Endothelial cell of umbilical vein (primary cell): ENCODE measurements at regions not wholly inside any gene's neighbourhood (a gene's known extent, or its start where the extent isn't known, plus 50 kb on each side); places are given as distances from the start of the nearest gene placed in this dataset.

Experiments
- BruUV-seq: library from RNA; stranded (reverse); fragments of 400-500 nt; replicated peaks from 2 replicates; lab custom pipeline; 2021; lab: Mats Ljungman, UMichigan
- CTCF ChIA-PET: fragments of 300-600, 350-600 bp; sonication (Branson Sonifier 250); formaldehyde crosslinking; loops from one replicate; lab custom pipeline; 2021; ENCODE audit warnings: antibody characterized with exemption, inconsistent platforms; lab: Charles Lee
- POLR2A ChIA-PET: fragments of 300-600, 350-600 bp; sonication (Branson Sonifier 250); formaldehyde crosslinking; loops from one replicate; lab custom pipeline; 2021; ENCODE audit warnings: antibody characterized with exemption, inconsistent platforms; lab: Charles Lee
- DNase-seq: peaks from one replicate; pipeline ENCODE4 v3.0.0-alpha.2; 2011; ENCODE audit warnings: low read depth, low spot score
- FAIRE-seq: peaks from 2 replicates; lab custom pipeline; 2011; peaks lifted over from hg19 to GRCh38; lab: Jason Lieb, UNC
- H2AFZ ChIP-seq: 2 replicates; pipeline ENCODE4 v1.6.0; 2012; ENCODE audit warnings: low read depth, low read length, control low read depth, inconsistent platforms
- H3K27ac ChIP-seq: 2 replicates; pipeline ENCODE4 v1.5.1; 2011; ENCODE audit warnings: low read depth, mild to moderate bottlenecking, control low read depth, low read length, moderate library complexity; ENCODE audit not compliant: insufficient read depth
- H3K27me3 ChIP-seq, 2 experiments: 2 replicates each; pipeline versions ENCODE4 v1.6.0 to v1.6.1; 2011; ENCODE audit warnings: low read length in 2 of 2, mixed read lengths in 1 of 2; ENCODE audit not compliant: control insufficient read depth in 2 of 2, insufficient read depth in 2 of 2
- H3K36me3 ChIP-seq, 2 experiments: 2 replicates in 1 of 2; 3 replicates in 1 of 2; pipeline ENCODE4 v1.5.1; 2011; ENCODE audit warnings: low read length in 2 of 2, mild to moderate bottlenecking in 1 of 2, moderate library complexity in 1 of 2; ENCODE audit not compliant: control insufficient read depth in 2 of 2, insufficient read depth in 2 of 2; ENCODE audit errors: extremely low read depth in 1 of 2
- H3K4me1 ChIP-seq: 3 replicates; pipeline ENCODE4 v1.5.1; 2011; ENCODE audit warnings: mild to moderate bottlenecking, low read length; ENCODE audit not compliant: control insufficient read depth, insufficient read depth; ENCODE audit errors: extremely low read depth
- H3K4me2 ChIP-seq: 2 replicates; pipeline ENCODE4 v1.6.1; 2011; ENCODE audit warnings: low read length, control low read depth, mixed read lengths; ENCODE audit not compliant: insufficient read depth
- H3K4me3 ChIP-seq, 3 experiments: fragments of 200-600 bp in 1 of 3; sonication (generic), shearing (Covaris generic) in 1 of 3; replicated peaks in 1 of 3; 2 replicates each; pipeline ENCODE4 v1.5.1; 2011 to 2016; ENCODE audit warnings: control low read depth in 3 of 3, low read length in 3 of 3, mild to moderate bottlenecking in 2 of 3, inconsistent platforms in 1 of 3, low read depth in 1 of 3, moderate library complexity in 1 of 3; ENCODE audit not compliant: insufficient read depth in 1 of 3
- H3K79me2 ChIP-seq: 2 replicates; pipeline ENCODE4 v1.6.0; 2012; ENCODE audit warnings: low read length, inconsistent platforms; ENCODE audit not compliant: control insufficient read depth, insufficient read depth
- H3K9ac ChIP-seq: replicated peaks from 2 replicates; pipeline ENCODE3; 2011; ENCODE audit warnings: low read length, control low read depth; ENCODE audit not compliant: insufficient read depth; ENCODE audit errors: extremely low read depth
- H3K9me1 ChIP-seq: replicated peaks from 3 replicates; pipeline ENCODE4 v1.6.0; 2011; ENCODE audit warnings: mild to moderate bottlenecking, low read length; ENCODE audit not compliant: control insufficient read depth, insufficient read depth; ENCODE audit errors: extremely low read depth
- H3K9me3 ChIP-seq: replicated peaks from 2 replicates; pipeline ENCODE4 v1.5.1; 2012; ENCODE audit warnings: low read length, inconsistent platforms; ENCODE audit not compliant: control insufficient read depth, insufficient read depth
- H4K20me1 ChIP-seq: replicated peaks from 2 replicates; pipeline ENCODE3; 2011; ENCODE audit warnings: mild to moderate bottlenecking, low read length; ENCODE audit not compliant: control insufficient read depth, insufficient read depth; ENCODE audit errors: extremely low read depth
- CTCF ChIP-seq, 2 donors: IDR thresholded peaks; 1 replicate in 1 of 2; 2 replicates in 1 of 2; pipeline ENCODE4 v1.5.1; 2011; ENCODE audit warnings: low read length in 2 of 2, mild to moderate bottlenecking in 2 of 2, moderate library complexity in 2 of 2, control low read depth in 1 of 2, inconsistent platforms in 1 of 2, low read depth in 1 of 2; ENCODE audit not compliant: insufficient read depth in 1 of 2; ENCODE audit errors: extremely low read depth in 1 of 2
- EZH2 ChIP-seq: IDR thresholded peaks from 2 replicates; pipeline ENCODE4 v1.6.1; 2012; ENCODE audit warnings: borderline replicate concordance, low read depth, mild to moderate bottlenecking, moderate library complexity, low read length, inconsistent platforms; ENCODE audit not compliant: severe bottlenecking
- FOS ChIP-seq: IDR thresholded peaks from 2 replicates; pipeline ENCODE4 v1.6.1; 2011; ENCODE audit warnings: mild to moderate bottlenecking, low read length, moderate library complexity, borderline replicate concordance; ENCODE audit not compliant: insufficient read depth
- GATA2 ChIP-seq: IDR thresholded peaks from 2 replicates; pipeline ENCODE4 v1.7.0; 2011; ENCODE audit warnings: low read depth, mild to moderate bottlenecking, moderate library complexity, mixed read lengths, low read length; ENCODE audit not compliant: insufficient read length, insufficient read depth
- JUN ChIP-seq: IDR thresholded peaks from 2 replicates; pipeline ENCODE4 v1.6.1; 2011; ENCODE audit warnings: borderline replicate concordance, low read depth; ENCODE audit not compliant: insufficient read length, insufficient read depth
- MAX ChIP-seq: IDR thresholded peaks from 2 replicates; pipeline ENCODE4 v1.6.1; 2011; ENCODE audit not compliant: insufficient read depth, insufficient read length
- MYC ChIP-seq: IDR thresholded peaks from one replicate; pipeline ENCODE4 v1.6.1; 2011; ENCODE audit warnings: mild to moderate bottlenecking, low read depth, low read length
- POLR2A ChIP-seq: IDR thresholded peaks from 2 replicates; pipeline ENCODE4 v1.6.1; 2012; ENCODE audit warnings: low read depth, mild to moderate bottlenecking, control low read depth, low read length
- POLR2AphosphoS5 ChIP-seq: IDR thresholded peaks from 2 replicates; pipeline ENCODE4 v1.6.1; 2012; ENCODE audit warnings: low read depth, mild to moderate bottlenecking, control low read depth, low read length, moderate library complexity; ENCODE audit not compliant: insufficient read depth
- dilution Hi-C: fragments of 300-500 bp; cut with MboI; formaldehyde crosslinking; loops from one replicate; pipeline ENCODE4 v1.15.0; 2019; ENCODE audit warnings: low sequenced_read_pairs; ENCODE audit not compliant: extremely low pct_ligation_motif_present
- intact Hi-C: fragments of 100-400 bp; cut with micrococcal nuclease; formaldehyde crosslinking; loops from one replicate; pipeline ENCODE4 v1.10.0; 2022

GRCh38 chr5:79183617-79184016 is 52.3 kb upstream of the JMY start:
- CTCF ChIA-PET = no interaction called here
- H4K20me1 ChIP-seq = no peaks in the 10 kb centered on the region
- no TSS peak for BruUV-seq

More at GRCh38 chr5:79183617-79184016, 52.3 kb upstream of the JMY start:
- H3K9me3 ChIP-seq = no peaks in the 10 kb centered on the region
- H3K27ac ChIP-seq = no peak overlapping the region
- H3K9ac ChIP-seq = no peak overlapping the region
- no peak overlapping the region for H3K4me2 ChIP-seq
- FAIRE-seq (no peak), DNase-seq (no peak)
- no peak overlapping the region for H3K4me3 ChIP-seq
- no peak for TF ChIP-seq POLR2A
- no peak for TF ChIP-seq POLR2AphosphoS5
- no peak for TF ChIP-seq FOS
- TF ChIP-seq MYC = no peak
- TF ChIP-seq EZH2 = no peak
- no peak for TF ChIP-seq JUN
- TF ChIP-seq GATA2 = no peak
- no peak for TF ChIP-seq CTCF (IDR thresholded peaks at IDR 0.05; ENCODE audit: extremely low read depth in 1 of 2, insufficient read depth in 1 of 2, low read depth in 1 of 2, low read length in 2 of 2)
- TF ChIP-seq MAX = no peak
- no peaks in the 10 kb centered on the region for H3K79me2 ChIP-seq
- H3K9me1 ChIP-seq = no peaks in the 10 kb centered on the region
- H2AFZ ChIP-seq = no peak overlapping the region
- dilution Hi-C loops (no loop called here), intact Hi-C loops (no loop called here)
- H3K36me3 ChIP-seq = no peaks in the 10 kb centered on the region
- no peaks in the 10 kb centered on the region for H3K4me1 ChIP-seq
- POLR2A ChIA-PET = no interaction called here
- H3K27me3 ChIP-seq = peaks cover 0 to 4% of the 10 kb centered on the region in 2 experiments
